ENCODE measurements at regions not wholly inside any gene's neighbourhood (a gene's known extent, or its start where the extent isn't known, plus 50 kb on each side); places are given as distances from the start of the nearest gene placed in this dataset.
A peak's percentile ranks its signal among the peaks of the same experiment; 100 is the strongest.
"Not testable (repeated sequence)": the region's sequence is repeated elsewhere in the genome, so short reads cannot be mapped to it uniquely, and the experiment has no call there.

DNA sequence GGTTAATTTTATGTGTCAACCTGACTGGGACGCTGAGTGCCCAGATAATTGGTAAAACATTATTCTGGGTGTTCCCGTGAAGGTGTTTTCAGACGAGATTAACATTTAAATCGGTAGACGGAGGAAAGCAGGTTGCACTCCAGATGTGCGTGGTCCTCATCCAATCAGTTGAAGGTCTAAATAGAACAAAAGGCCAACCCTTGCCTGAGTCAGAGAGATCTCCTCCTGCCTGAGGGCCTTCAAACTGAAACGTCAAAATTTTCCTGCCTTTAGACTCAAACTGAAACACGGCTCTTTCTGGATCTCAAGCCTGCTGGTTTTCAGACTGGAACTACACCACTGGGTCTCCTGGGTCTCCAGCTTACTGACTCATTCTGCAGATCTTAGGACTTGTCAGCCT lies 70.9 kb downstream of the NPIPA5 start:
- DNase-seq = not testable (repeated sequence)

- not testable (repeated sequence) for DNase-seq
Measured at GRCh38 chr16:15305889-15306288, 72.2 kb downstream of the NPIPA5 start.

DNA sequence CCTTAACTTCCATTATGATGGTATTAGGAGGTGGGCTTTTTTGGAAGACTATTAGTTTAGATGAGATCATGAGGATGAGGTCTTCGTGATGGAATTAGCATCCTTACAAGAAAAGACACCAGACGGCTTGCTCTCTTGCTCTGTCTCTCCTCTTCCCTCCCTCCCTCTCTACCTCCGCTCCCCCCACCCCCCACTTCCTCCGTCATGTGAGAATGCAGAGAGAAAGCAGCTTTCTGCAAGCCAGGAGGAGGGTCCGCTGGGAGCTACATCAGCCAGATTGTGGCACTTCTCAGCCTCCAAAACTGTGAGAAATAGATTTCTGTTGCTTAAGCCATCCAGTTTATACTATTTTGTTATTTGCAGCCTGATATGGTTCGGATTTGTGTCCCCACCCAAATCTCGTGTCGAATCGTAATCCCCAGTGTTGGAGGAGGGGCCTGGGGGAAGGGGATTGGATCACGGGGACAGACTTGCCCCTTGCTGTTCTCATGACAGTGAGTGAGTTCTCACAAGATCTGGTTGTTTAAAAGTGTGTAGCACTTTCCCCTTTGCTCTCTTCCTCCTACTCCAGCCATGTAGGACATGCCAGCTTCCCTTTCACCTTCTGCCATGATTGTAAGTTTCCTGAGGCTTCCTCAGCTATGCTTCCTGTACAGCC lies 74.3 kb downstream of the NPIPA5 start:
- not testable (repeated sequence) for DNase-seq

DNA sequence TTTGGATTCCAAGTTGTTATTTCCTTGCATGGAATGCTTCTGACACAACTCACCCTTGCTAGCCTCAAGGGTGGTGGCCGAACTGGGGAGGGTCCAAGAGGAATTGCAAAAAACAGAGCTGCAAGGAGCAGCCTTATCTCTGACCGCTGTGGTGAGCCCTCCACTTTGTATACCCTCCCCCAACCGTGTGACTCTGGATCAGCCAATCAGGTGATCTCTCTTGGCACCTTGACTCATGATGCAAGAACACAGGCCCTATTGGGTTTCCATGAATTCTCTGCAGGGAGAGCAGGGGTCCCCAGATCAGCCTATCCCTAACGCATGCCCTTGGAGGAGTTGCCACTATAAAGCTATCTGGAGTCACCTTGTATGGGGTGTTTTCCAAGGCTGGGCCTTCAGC lies 81.0 kb downstream of the NPIPA5 start:
- DNase-seq = not testable (repeated sequence)

GRCh38 chr16:15274796-15275195 lies 103.3 kb downstream of the NPIPA5 start:
- not testable (repeated sequence) for DNase-seq

GRCh38 chr16:15273964-15274363 lies 104.1 kb downstream of the NPIPA5 start:
- DNase-seq = not testable (repeated sequence)

DNA sequence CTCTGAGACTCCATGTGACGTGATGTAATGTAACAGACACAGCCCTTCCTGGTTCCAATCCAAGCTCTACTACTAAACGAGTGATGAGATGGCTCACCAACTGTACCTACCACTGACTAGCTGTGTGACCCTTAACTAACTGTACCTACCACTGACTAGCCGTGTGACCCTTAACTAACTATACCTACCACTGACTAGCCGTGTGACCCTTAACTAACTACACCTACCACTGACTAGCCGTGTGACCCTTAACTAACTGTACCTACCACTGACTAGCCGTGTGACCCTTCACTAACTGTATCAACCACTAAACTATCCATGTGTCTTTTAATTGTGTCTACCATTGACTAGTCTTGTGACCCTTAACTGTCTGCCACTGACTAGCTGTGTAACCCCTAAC lies 111.2 kb downstream of the NPIPA5 start:
- not testable (repeated sequence) for DNase-seq

- DNase-seq = not testable (repeated sequence)
Measured at GRCh38 chr16:15262212-15262611, 115.9 kb downstream of the NPIPA5 start.

- DNase-seq = not testable (repeated sequence)
Measured at GRCh38 chr16:15247971-15248370, 130.1 kb downstream of the NPIPA5 start.

DNA sequence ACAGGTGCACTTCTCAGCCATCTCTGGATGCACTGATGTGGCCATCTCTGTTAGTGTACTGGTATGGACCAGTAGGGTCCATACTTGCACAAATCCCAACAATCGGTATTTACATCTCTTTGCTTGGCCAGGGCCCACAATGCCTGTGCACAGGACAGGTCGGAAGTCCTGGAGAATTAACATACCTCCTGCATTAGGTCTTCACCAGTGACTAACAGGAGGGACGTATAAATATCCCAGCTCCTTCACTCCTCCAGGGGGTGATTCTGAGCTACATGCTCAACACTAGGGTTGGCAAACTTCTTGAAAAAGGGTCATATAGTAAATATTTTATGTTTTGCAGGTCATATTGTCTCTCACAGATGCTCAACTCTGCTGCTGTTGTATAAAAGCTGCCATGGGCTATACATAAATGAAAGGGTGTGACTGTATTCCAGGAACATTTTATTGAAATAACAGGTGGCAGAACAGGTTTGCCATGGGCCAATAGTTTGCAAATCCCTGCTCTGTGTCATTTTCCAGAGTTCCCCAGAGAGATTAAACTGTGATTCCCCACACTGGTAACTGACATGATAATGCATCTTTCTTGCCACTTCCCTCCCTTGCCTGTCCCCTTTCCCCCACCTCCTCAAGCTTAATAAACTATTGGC lies 141.3 kb downstream of the NPIPA5 start:
- not testable (repeated sequence) for DNase-seq

DNA sequence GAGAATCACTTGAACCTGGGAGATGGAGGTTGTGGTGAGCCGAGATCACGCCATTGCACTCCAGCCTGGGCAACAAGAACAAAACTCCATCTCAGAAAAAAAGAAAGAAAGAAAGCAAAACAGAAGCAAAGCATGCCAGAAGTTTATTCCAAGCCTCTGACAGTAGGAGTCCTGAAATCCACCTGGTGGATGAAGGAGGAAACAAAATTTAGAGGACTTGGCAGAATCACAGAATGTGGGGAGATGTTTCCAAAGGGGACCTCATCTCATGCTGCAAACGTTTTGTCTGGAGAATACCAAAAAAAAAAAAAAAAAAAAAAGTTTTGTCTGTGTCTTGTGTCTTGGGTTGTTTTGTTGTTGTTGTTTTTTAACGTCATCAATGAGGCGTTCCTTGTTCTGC lies 141.1 kb upstream of the RRN3 start:
- not testable (repeated sequence) for DNase-seq

GRCh38 chr16:15234702-15235101 lies 140.6 kb upstream of the RRN3 start:
- DNase-seq = not testable (repeated sequence)

GRCh38 chr16:15230432-15230831 lies 136.4 kb upstream of the RRN3 start:
- not testable (repeated sequence) for DNase-seq

DNA sequence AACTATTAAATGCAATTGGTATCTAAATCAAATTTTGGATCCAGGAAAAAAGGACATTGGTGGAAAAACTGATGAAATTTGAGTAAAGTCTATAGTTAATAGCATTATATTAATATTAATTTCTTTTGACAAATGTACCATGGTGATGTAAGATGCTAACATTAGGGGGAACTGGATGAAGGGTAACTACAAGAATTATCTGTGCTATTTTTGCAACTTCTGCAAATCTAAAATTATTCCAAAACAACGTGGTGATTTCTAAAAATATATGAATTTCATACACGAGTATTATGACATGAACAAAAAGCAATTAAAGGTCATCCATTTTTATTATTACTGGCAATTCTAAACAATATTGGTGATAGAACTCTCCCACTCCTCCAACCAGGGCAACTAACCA lies 135.6 kb upstream of the RRN3 start:
- not testable (repeated sequence) for DNase-seq

DNA sequence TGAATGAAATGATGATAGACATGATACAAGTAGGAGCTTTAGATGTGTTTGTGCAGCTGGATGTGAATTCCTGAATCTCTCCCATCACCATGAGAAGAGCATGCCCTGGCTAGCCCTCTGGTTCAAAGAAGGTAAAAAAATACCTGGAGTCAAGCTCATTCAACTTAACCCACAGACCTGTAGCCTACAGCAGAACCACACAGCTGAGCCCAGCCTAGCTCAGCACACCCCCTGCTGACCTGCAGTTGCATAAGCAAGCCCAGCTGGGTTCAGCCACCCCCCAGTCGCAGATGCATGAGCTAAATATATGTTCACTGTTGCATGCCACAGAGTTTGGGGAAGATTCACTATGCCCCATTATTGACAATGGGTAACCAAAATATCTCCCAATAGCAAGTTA lies 130.6 kb upstream of the RRN3 start:
- DNase-seq = not testable (repeated sequence)

GRCh38 chr16:15223398-15223797 lies 129.3 kb upstream of the RRN3 start:
- DNase-seq = not testable (repeated sequence)

DNA sequence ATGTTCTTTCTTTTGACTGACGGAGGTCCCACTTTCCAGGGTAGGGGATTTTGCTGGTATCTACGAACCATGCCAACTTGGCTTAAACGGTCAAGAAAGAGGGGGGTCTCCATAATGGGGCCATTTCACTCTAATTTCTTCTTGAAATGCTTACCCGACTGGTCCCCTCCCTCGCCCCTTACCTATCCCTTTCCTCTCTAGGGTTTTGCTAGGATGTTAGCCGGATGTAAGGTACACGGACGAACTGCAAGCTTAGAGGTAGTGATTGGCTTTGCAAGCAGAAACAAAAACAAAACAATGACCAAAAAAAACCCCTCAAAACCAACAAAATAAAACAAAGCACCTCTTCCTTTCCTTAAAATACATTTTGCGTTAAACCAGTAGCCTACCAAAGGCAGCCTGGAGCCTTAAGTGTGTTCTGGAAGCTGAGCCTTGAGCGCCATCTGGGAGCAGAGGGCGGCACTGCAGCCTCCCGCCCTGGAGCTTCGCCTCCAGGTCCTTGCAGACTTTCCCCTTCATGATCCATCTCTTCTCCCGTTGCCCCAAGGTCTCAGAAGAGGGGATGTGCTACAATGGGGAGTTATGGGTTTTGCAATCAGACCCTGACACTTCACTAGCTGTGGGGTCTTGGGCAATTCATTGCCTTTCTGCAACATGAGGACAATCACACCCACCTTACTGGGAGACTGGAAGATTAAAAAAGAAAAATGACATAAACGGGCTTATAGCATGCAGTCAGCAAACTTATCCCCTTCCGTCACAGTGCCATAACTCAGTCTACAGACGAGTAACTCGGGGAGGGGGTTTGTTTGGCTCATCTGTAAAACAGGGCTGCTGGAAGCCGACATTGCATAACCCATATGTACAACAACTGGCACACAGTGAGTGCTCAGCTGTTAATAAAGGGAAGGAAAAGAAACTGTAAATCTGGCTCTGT lies 125.9 kb upstream of the RRN3 start:
- DNase-seq = peak; percentile 14

DNA sequence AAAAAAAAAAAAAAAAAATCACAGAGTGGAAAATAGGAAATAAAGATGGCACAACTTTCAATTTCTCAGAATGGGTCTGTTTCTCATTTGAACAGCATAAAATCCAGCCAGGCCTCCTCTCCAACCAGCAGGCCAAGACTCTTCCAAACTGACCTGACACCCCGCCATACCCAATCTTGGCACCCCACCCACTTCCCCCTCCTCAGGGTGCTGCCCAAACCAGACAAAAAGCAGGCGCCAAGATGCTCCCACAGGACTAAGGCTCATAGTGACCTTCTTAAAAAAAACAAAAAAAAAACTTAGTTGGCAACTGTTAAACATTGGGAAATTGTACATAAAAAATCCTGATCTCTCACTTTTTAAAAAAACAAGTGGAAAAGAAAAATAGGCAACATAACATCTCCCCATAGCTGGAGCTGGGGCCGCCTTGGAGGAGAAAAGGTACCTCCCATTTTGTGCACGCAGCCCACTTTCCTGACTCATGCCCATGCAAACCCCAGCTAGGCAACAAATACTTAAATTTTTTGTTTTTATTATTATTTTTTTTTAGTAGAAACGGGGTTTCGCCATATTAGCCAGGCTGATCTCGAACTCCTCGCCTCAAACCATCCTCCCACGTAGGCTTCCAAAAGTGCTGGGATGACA lies 124.9 kb upstream of the RRN3 start:
- not testable (repeated sequence) for DNase-seq

DNA sequence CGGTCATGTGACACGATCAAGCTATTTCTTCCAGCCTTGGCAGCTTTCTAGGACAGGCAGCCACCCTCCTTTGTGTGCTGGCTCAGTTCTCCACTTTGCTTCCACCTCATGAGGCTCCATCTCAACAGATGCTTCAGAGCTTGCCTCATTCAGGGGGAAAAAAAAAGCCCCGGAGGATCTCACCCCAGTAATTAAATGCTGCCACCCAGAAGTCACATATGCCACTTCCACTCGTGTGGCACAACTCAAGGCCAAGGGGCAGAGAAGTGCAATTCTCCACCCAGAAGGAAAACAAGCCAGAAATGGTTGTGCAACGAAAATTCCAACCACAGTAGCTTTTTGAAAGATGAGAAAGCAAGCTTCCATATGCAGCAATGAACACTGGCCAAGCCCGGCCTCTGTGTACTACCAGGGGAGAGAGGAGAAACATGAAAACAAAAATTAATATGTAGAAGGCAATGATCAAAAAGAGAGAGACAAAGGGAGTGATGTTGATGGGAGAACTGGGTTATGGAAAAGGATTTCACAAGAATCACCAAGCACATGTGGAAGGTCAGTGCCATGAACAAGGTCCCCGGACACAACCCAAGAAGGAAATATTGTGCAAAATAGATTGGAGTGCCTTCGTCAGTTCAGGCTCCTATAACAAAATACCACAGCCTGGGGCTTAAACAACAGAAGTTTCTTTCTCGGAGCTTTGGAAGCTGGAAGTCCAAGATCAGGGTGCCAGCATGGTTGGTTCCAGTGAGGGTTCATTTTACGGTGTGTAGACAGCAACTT lies 113.3 kb upstream of the RRN3 start:
- not testable (repeated sequence) for DNase-seq

DNA sequence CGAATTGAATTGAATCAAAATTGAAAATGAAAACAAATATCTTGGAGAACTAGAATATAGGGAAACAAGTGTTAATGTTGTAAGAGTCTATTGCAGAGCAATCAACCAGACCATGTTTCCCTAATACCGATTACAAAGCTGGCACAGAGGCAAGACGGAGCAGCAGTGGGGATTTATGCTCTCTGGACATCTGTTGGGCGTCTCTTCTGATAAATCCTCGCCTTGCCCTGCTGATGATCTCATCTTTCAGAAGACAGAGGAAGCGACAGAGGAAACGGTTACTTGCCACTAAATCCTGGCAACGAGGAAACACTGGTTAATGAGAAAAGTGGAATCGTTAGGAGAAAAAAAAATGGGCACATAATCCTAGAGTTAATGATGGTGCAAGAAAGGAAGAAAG lies 112.4 kb upstream of the RRN3 start:
- DNase-seq = not testable (repeated sequence)

DNA sequence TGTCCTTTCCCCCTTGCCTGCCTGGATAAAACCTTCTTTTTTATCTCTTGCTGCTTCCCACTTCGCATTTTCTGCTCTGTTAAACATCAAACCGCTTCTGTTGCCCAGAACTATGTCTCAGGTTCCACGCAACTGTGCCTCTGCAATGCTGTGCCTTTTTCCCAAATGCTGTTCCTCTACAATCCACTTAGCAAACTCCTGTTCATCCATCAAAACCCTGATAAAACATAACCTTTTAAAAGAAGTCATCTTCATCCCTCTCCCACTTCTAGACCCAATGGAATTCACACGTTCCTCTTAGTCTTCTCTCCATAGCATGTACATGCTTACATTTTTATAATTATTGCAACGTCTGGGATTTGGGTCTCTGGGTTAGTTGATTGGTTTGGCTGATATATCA lies 111.9 kb upstream of the RRN3 start:
- DNase-seq = not testable (repeated sequence)

DNA sequence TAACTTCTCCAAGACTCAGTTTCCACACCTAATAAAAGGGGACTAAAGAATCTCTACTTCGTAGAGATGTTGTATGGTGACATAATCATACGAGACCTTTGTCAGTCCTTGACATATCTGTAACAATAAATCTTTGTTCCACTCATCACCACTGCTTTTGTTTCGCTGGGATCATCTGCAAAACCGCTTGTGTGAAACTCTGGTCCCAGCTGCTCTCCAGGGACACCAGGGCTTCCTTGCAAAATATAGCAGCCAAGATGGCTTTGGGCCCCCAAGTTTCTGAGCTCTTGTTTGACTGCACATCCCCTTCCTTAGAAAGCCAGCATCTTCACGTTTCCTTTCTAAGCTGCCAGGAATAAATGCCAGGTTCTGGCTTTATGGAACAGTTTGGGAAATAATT lies 110.5 kb upstream of the RRN3 start:
- not testable (repeated sequence) for DNase-seq

Data from NCI-H69 (cell line).